ENCODE measurements at regions not wholly inside any gene's neighbourhood (a gene's known extent, or its start where the extent isn't known, plus 50 kb on each side); places are given as distances from the start of the nearest gene placed in this dataset.

DNA sequence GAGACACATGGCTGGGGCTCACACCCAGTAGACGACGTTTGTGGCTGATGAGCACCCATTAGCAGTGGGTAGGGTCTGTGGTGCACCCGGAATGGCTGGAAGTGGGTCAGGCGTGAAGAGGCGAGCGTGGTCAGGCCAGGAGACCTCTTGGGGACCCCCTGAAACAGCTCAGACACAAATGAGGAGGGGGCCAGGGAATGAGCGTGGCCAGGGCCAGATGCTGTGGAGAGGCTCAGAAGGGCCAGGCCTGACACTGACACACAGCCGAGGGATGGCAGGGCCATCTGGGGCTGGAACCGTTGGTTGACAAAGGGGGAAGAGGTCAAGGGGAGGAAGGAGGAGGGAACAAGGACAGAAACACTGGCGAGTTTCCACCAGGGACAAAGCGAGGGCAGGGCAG is 162.8 kb downstream of the SHANK2 start:
- TF ChIP-seq, protein P1, sequence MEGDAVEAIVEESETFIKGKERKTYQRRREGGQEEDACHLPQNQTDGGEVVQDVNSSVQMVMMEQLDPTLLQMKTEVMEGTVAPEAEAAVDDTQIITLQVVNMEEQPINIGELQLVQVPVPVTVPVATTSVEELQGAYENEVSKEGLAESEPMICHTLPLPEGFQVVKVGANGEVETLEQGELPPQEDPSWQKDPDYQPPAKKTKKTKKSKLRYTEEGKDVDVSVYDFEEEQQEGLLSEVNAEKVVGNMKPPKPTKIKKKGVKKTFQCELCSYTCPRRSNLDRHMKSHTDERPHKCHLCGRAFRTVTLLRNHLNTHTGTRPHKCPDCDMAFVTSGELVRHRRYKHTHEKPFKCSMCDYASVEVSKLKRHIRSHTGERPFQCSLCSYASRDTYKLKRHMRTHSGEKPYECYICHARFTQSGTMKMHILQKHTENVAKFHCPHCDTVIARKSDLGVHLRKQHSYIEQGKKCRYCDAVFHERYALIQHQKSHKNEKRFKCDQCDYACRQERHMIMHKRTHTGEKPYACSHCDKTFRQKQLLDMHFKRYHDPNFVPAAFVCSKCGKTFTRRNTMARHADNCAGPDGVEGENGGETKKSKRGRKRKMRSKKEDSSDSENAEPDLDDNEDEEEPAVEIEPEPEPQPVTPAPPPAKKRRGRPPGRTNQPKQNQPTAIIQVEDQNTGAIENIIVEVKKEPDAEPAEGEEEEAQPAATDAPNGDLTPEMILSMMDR (IDR thresholded peaks at IDR 0.05 in 8 of 11, conservative IDR thresholded peaks at IDR 0.05 in 3 of 11): no peak
- TF ChIP-seq POLR2A (IDR thresholded peaks at IDR 0.05) (no peak), POLR2AphosphoS5 (IDR thresholded peaks at IDR 0.05) (no peak)
